CD14-positive monocyte (primary cell): ENCODE measurements at regions not wholly inside any gene's neighbourhood (a gene's known extent, or its start where the extent isn't known, plus 50 kb on each side); places are given as distances from the start of the nearest gene placed in this dataset.

Source experiments
- DNase-seq, 3 donors: peaks; one replicate each; pipeline ENCODE4 v3.0.0-alpha.2; 2011 to 2022
- H2AFZ ChIP-seq: 2 replicates; pipeline ENCODE4 v1.6.0; 2012; ENCODE audit warnings: mild to moderate bottlenecking, low read depth, low read length, inconsistent platforms; ENCODE audit not compliant: insufficient read depth, poor library complexity, severe bottlenecking
- H3K27ac ChIP-seq, 2 donors: 1 replicate in 1 of 2; 2 replicates in 1 of 2; pipeline ENCODE4 v1.5.1; 2012 to 2013; ENCODE audit warnings: low read length in 2 of 2, control low read depth in 1 of 2, inconsistent platforms in 1 of 2, low read depth in 1 of 2, mild to moderate bottlenecking in 1 of 2
- H3K27me3 ChIP-seq, 2 donors: one replicate each; pipeline versions ENCODE4 v1.6.0 to v1.6.1; 2011 to 2013; ENCODE audit warnings: low read length in 2 of 2; ENCODE audit not compliant: control insufficient read depth in 2 of 2, insufficient read depth in 2 of 2
- H3K36me3 ChIP-seq, 2 donors: replicated peaks in 1 of 2; 1 replicate in 1 of 2; 2 replicates in 1 of 2; pipeline versions ENCODE4 v1.5.1 to v1.6.1; 2012 to 2013; ENCODE audit warnings: low read length in 2 of 2, control low read depth in 1 of 2, inconsistent platforms in 1 of 2, mild to moderate bottlenecking in 1 of 2; ENCODE audit not compliant: insufficient read depth in 2 of 2, control insufficient read depth in 1 of 2
- H3K4me1 ChIP-seq, 2 donors: 1 replicate in 1 of 2; 2 replicates in 1 of 2; pipeline versions ENCODE4 v1.5.1 to v1.6.1; 2012 to 2013; ENCODE audit warnings: low read length in 2 of 2, control low read depth in 1 of 2, inconsistent platforms in 1 of 2, mild to moderate bottlenecking in 1 of 2, moderate library complexity in 1 of 2; ENCODE audit not compliant: insufficient read depth in 2 of 2, control insufficient read depth in 1 of 2
- H3K4me2 ChIP-seq: replicated peaks from 2 replicates; pipeline ENCODE3; 2012; ENCODE audit warnings: low read length, moderate library complexity, mild to moderate bottlenecking; ENCODE audit not compliant: poor library complexity, severe bottlenecking; ENCODE audit errors: extremely low read depth
- H3K4me3 ChIP-seq, 3 experiments: fragments of 200-600 bp in 1 of 3; sonication (generic) in 1 of 3; replicated peaks in 1 of 3; 1 replicate in 2 of 3; 2 replicates in 1 of 3; pipeline ENCODE4 v1.5.1; 2011 to 2013; ENCODE audit warnings: low read length in 3 of 3, mild to moderate bottlenecking in 3 of 3, control low read depth in 2 of 3, low read depth in 2 of 3, inconsistent platforms in 1 of 3, moderate library complexity in 1 of 3
- H3K79me2 ChIP-seq: 2 replicates; pipeline ENCODE4 v1.6.0; 2012; ENCODE audit warnings: mild to moderate bottlenecking, control low read depth, inconsistent platforms, low read length, moderate library complexity; ENCODE audit not compliant: insufficient read depth
- H3K9ac ChIP-seq: 2 replicates; pipeline ENCODE4 v1.6.0; 2017; ENCODE audit warnings: low read length, mild to moderate bottlenecking; ENCODE audit not compliant: insufficient read depth, poor library complexity, severe bottlenecking
- H3K9me3 ChIP-seq, 2 donors: replicated peaks in 1 of 2; 1 replicate in 1 of 2; 2 replicates in 1 of 2; pipeline versions ENCODE4 v1.5.1 to v1.6.1; 2012 to 2013; ENCODE audit warnings: low read length in 2 of 2, control low read depth in 1 of 2; ENCODE audit not compliant: control insufficient read depth in 1 of 2, insufficient read depth in 1 of 2
- H4K20me1 ChIP-seq: 2 replicates; pipeline ENCODE4 v1.6.0; 2012; ENCODE audit warnings: mild to moderate bottlenecking, low read length, control low read depth, moderate library complexity; ENCODE audit not compliant: insufficient read depth
- H3K27ac Mint-ChIP-seq, 7 donors: one replicate each; pipeline ENCODE4 v1.8.0; 2020; ENCODE audit warnings: mild to moderate bottlenecking in 7 of 7, mixed read lengths in 7 of 7, moderate library complexity in 6 of 7, inconsistent platforms in 2 of 7
- H3K27me3 Mint-ChIP-seq, 3 donors: one replicate each; pipeline ENCODE4 v1.8.0; 2021 to 2022; ENCODE audit warnings: low read depth in 3 of 3, mild to moderate bottlenecking in 3 of 3, mixed read lengths in 3 of 3, moderate library complexity in 3 of 3, inconsistent platforms in 1 of 3
- H3K36me3 Mint-ChIP-seq, 2 donors: one replicate each; pipeline ENCODE4 v1.8.0; 2020; ENCODE audit warnings: mixed read lengths in 2 of 2, inconsistent platforms in 1 of 2, mild to moderate bottlenecking in 1 of 2
- H3K4me1 Mint-ChIP-seq: one replicate; pipeline ENCODE4 v1.8.0; 2020; ENCODE audit warnings: mild to moderate bottlenecking, mixed read lengths
- H3K4me3 Mint-ChIP-seq, 2 donors: one replicate each; pipeline ENCODE4 v1.8.0; 2020; ENCODE audit warnings: mild to moderate bottlenecking in 2 of 2, mixed read lengths in 2 of 2, moderate library complexity in 1 of 2
- H3K9me3 Mint-ChIP-seq, 7 donors: one replicate each; pipeline ENCODE4 v1.8.0; 2020 to 2022; ENCODE audit warnings: mixed read lengths in 7 of 7, mild to moderate bottlenecking in 6 of 7, moderate library complexity in 6 of 7, inconsistent platforms in 2 of 7
- WGBS: methylation state at CpG from one replicate; pipeline ENCODE4 v1.1.5; 2013; ENCODE audit warnings: missing lambda C conversion rate; ENCODE audit not compliant: insufficient coverage; 5-methylcytosine and 5-hydroxymethylcytosine counted together
- intact Hi-C, 2 donors: fragments of 100-400 bp; cut with micrococcal nuclease; formaldehyde crosslinking; loops; one replicate each; pipeline versions ENCODE4 v1.15.0 to v1.15.1; 2023
- TF ChIP-seq, protein P1 (sequence below): fragments of 200-600 bp; IDR thresholded peaks from one replicate; pipeline ENCODE4 v1.8.0; 2022; ENCODE audit warnings: antibody characterized with exemption, mild to moderate bottlenecking

- peaks cover 7 to 8% of the 10 kb centered on the region in 2 donors for H3K4me1 ChIP-seq
- intact Hi-C loops = no loop called here
- TF ChIP-seq, protein P1, sequence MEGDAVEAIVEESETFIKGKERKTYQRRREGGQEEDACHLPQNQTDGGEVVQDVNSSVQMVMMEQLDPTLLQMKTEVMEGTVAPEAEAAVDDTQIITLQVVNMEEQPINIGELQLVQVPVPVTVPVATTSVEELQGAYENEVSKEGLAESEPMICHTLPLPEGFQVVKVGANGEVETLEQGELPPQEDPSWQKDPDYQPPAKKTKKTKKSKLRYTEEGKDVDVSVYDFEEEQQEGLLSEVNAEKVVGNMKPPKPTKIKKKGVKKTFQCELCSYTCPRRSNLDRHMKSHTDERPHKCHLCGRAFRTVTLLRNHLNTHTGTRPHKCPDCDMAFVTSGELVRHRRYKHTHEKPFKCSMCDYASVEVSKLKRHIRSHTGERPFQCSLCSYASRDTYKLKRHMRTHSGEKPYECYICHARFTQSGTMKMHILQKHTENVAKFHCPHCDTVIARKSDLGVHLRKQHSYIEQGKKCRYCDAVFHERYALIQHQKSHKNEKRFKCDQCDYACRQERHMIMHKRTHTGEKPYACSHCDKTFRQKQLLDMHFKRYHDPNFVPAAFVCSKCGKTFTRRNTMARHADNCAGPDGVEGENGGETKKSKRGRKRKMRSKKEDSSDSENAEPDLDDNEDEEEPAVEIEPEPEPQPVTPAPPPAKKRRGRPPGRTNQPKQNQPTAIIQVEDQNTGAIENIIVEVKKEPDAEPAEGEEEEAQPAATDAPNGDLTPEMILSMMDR = no peak
- peaks cover 14% of the 10 kb centered on the region for H3K4me1 Mint-ChIP-seq
- no peak overlapping the region for H3K4me3 Mint-ChIP-seq
- no peak overlapping the region for H3K4me3 ChIP-seq
- no peak overlapping the region for H3K27ac Mint-ChIP-seq
- no peak overlapping the region for H3K9ac ChIP-seq
- no peaks in the 10 kb centered on the region for H3K36me3 ChIP-seq
- H3K27ac ChIP-seq = no peak overlapping the region
- peaks cover 6 to 35% (median 29%) of the 10 kb centered on the region in 3 donors for H3K27me3 Mint-ChIP-seq
- H3K9me3 Mint-ChIP-seq = peaks cover 0 to 17% (median 7%) of the 10 kb centered on the region in 7 donors
- H2AFZ ChIP-seq = no peak overlapping the region
- H3K27me3 ChIP-seq = peaks cover 0 to 9% of the 10 kb centered on the region in 2 donors
- H4K20me1 ChIP-seq = no peaks in the 10 kb centered on the region
- no peaks in the 10 kb centered on the region for H3K9me3 ChIP-seq
- no peak for DNase-seq
- H3K36me3 Mint-ChIP-seq = no peaks in the 10 kb centered on the region
- 26% methylated on average over 12 of the region's 15 CpGs for WGBS
- no peaks in the 10 kb centered on the region for H3K79me2 ChIP-seq
- no peak overlapping the region for H3K4me2 ChIP-seq
Observed at GRCh38 chr1:8154621-8155052, 128.5 kb upstream of the ERRFI1 start.

- Mint-ChIP-seq H3K9me3 (peaks cover 0 to 15% (median 7%) of the 10 kb centered on the region in 7 donors), H3K4me1 (peaks cover 14% of the 10 kb centered on the region), H3K27ac (no peak overlapping the region), H3K27me3 (peaks cover 6 to 32% (median 29%) of the 10 kb centered on the region in 3 donors), H3K4me3 (no peak overlapping the region), H3K36me3 (no peaks in the 10 kb centered on the region)
- Histone ChIP-seq H3K79me2 (no peaks in the 10 kb centered on the region), H3K9ac (no peak overlapping the region), H3K4me3 (no peak overlapping the region), H3K27me3 (peaks cover 0 to 9% of the 10 kb centered on the region in 2 donors), H3K27ac (no peak overlapping the region), H3K4me1 (peaks cover 7 to 8% of the 10 kb centered on the region in 2 donors), H3K9me3 (no peaks in the 10 kb centered on the region), H3K36me3 (no peaks in the 10 kb centered on the region), H2AFZ (no peak overlapping the region), H4K20me1 (no peaks in the 10 kb centered on the region), H3K4me2 (no peak overlapping the region)
- intact Hi-C loops = no loop called here
- DNase-seq = no peak
- 93% methylated on average over 3 of the region's 7 CpGs for WGBS
- TF ChIP-seq, protein P1 = no peak
Observed at GRCh38 chr1:8153961-8154360, 127.9 kb upstream of the ERRFI1 start.
